DMS79 (cell line): ENCODE measurements at regions not wholly inside any gene's neighbourhood (a gene's known extent, or its start where the extent isn't known, plus 50 kb on each side); places are given as distances from the start of the nearest gene placed in this dataset.
"Not testable (repeated sequence)": the region's sequence is repeated elsewhere in the genome, so short reads cannot be mapped to it uniquely, and the experiment has no call there.

Experiments
- DNase-seq: peaks from one replicate; lab custom pipeline; 2025; lab: John Stamatoyannopoulos, UW

DNA sequence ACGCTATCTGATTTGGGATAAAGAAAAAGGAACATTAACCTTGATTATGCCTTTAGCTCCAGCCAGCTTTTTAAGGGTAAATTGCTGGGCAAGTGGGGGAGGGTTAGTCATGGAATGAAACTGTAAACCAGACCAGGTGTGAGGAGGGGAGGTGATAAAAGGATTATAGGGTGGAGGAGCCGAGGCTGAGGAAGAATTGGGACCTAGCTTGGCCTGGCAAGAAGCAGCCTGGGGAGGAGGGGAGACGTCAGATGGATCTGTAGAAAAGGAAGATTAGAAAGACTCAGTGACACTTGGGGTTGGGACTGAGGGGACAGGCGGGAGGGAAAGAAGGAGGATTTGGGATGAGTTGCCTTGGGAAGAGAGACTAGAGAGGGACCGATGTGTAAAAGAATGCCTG lies 590.8 kb upstream of the MDGA2 start:
- not testable (repeated sequence) for DNase-seq

- no peak for DNase-seq
Measured at GRCh38 chr14:48261436-48261835, 586.0 kb upstream of the MDGA2 start.

GRCh38 chr14:48260394-48261295 lies 585.2 kb upstream of the MDGA2 start:
- not testable (repeated sequence) for DNase-seq

DNA sequence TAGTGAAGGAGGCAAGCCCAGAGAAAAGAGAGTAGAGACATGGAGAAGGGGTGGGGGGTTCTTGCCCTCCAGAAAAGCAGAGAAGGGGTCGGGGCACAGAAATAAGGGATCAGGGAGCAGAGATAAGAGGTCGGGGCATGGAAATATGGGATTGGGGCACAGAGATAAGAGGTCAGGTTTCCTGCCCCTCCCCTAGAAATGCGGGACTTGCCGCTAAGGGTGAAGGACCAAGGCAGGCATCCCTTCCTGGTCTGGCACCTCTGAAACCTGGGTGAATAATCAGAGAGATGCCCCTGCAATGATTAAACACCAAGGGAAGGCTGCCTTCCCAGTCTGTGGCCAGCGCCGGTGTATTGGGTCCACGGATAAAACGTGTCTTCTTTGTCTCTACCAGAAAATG lies 584.5 kb upstream of the MDGA2 start:
- not testable (repeated sequence) for DNase-seq

DNA sequence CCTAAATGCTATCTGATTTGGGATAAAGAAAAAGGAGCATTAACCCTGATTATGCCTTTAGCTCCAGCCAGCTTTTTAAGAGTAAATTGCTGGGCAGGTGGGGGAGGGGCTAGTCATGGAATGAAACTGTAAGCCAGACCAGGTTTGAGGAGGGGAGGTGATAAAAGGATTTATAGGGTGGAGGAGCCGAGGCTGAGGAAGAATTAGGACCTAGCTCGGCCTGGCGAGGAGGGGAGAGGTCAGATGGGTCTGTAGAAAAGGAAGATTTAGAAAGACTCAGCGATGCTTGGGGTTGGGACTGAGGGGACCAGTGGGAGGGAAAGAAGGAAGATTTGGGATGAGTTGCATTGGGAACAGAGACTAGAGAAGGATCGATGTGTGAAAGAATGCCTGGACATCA lies 583.8 kb upstream of the MDGA2 start:
- DNase-seq = not testable (repeated sequence)

DNA sequence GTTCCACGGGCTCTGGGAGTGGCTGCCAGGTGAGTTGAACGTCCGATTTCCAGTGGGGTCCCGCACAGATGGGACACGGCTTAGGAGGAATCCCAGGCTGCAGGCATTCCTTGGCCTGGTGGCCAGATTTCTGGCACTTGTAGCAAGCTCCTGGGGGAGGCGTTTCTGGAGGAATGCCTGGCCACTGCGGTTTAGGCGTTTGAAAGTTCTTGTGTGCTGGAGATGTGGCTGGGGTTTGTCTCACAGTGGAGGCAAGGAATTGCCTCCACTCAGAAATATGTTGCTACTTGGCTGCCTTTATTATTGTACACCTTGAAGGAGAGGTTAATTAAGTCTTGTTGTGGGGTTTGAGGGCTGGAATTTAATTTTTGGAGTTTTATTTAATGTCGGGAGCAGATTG lies 583.3 kb upstream of the MDGA2 start:
- DNase-seq = not testable (repeated sequence)

DNA sequence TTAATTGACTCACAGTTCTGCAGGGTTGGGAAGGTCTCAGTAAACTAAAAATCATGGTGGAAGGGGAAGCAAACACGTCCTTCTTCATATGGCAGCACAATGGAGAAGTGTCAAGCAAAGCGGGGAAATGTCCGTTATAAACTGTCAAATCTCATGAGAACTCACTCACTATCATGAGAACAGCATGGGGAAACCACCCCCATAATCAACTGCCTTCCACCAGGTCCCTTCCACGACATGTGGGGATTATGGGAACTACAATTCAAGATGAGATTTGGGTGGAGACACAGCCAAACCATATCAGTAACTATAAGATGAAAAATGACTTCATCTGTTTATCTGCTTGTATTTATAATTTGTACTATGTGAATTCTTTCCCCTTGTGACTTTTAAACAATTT lies 577.6 kb upstream of the MDGA2 start:
- no peak for DNase-seq

DNA sequence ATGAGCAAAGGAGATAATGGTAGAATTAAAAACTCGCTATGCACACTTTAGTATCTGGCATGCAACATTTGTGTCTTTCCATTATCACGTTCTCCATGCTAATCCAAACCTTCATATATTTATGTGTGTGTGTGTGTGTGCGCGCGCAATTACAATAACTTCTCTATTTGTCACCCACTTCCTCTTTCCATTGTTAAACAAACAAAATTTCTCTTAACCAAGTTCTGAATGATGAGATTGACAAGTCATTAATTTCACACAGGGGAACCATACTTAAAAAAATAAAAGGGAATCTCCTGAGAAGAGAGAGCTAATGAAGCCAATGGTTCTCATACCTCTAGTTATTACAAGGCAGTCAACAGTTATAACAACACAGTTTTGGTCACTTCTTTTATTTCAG lies 575.9 kb upstream of the MDGA2 start:
- no peak for DNase-seq

DNA sequence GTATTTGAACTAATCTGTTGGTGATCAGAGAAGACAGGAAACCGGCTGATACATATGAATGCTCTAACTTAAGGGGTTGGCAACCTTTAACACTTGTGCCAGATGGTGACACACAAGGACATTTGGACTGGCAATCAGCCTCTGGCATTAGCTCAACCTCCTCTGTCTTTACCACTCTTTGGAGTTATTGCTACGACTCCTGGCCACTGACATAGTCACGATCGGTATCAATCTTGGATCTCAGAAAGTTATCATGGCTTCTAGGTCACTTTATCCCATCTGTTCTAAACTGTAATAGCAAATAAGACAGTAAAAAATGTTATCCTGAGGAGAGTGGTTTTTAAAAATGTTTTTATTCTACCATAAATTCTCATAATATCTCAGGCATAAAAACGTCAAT lies 575.2 kb upstream of the MDGA2 start:
- no peak for DNase-seq

- no peak for DNase-seq
Measured at GRCh38 chr14:48247977-48248376, 572.6 kb upstream of the MDGA2 start.

- DNase-seq = no peak
Measured at GRCh38 chr14:48243900-48244299, 568.5 kb upstream of the MDGA2 start.

GRCh38 chr14:48229091-48229490 lies 553.7 kb upstream of the MDGA2 start:
- DNase-seq = no peak

- DNase-seq = no peak
Measured at GRCh38 chr14:48193893-48194292, 518.5 kb upstream of the MDGA2 start.

DNA sequence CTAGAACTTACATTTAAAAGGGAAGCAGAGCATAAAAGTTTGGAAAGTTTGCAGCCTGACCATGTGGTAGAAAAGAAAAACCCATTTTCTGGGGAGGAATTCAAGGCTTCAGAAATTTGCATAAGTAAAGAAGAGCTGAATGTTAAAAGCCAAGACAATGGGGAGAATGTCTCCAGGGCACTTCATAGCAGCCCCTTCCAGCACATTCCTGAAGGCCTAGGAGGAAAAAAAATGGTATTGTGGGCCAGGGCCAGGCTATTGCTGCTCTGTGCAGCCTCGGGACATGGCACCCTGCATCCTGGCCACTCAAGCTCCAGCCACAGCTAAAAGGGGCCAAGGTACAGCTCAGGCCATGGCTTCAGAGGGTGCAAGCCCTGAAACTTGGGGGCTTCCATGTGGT lies 474.2 kb upstream of the MDGA2 start:
- DNase-seq = not testable (repeated sequence)

GRCh38 chr14:48140804-48141203 lies 465.4 kb upstream of the MDGA2 start:
- no peak for DNase-seq

GRCh38 chr14:48129472-48129871 lies 454.1 kb upstream of the MDGA2 start:
- DNase-seq = no peak

- no peak for DNase-seq
Measured at GRCh38 chr14:48127674-48128073, 452.3 kb upstream of the MDGA2 start.

DNA sequence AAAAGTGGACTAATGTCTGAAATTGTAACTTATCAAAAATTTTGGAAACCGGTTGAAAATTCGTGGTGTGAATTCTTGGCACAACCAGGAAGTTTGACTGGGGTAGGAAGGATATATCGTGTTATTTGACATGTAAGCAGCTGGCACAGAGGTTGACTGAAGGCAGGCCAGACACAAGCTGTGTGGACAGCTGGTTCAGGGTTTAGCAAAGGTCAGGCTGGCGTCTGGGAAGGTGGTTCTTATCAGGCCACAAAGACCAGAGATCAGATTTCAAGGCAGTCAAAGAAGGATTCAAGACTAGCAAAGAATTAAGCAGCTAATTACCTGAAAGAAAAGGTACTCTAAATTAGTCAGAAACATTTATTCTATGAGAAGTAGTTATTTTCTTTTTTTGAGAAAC lies 450.2 kb upstream of the MDGA2 start:
- DNase-seq = no peak

GRCh38 chr14:48113713-48114112 lies 438.3 kb upstream of the MDGA2 start:
- DNase-seq = no peak

DNA sequence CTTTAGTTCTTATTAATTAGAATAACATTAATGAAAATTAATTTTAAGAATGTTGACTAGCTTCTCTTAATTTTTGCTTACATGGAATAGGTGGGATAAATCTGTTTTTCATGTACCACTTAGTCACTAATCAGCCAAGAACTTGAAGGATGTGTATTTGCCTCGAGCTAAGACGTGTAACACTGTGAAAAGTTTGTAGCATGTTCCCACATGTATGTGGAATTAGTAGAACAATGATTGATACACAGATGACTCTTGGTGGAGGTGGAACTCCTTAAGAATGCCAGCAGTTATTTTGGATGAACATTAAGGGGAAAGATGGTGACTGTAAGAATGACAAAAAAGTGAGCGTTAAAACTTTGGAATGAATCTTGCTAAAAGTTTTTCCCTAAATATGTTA lies 435.7 kb upstream of the MDGA2 start:
- no peak for DNase-seq

GRCh38 chr14:48107646-48108045 lies 432.2 kb upstream of the MDGA2 start:
- no peak for DNase-seq

GRCh38 chr14:48096897-48097296 lies 421.5 kb upstream of the MDGA2 start:
- no peak for DNase-seq

GRCh38 chr14:48086516-48086915 lies 411.1 kb upstream of the MDGA2 start:
- no peak for DNase-seq

DNA sequence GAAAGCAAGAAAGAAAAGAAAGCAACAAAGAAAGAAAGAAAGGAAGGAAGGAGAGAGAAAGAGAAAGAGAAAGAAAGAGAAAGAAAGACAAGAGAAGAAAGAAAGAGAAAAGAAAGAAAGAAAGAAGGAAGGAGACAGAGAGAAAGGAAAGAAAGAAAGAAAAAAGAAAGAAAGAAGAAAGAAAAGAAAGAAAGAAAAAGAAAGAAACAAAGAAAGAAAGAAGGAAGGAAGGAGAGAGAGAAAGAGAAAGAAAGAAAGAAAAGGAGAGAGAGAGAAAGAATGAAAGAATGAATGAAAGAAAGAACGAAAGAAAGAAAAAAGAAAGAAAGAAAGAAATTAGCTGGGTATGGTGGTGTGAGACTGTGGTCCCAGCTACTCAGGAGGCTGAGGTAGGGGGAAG lies 400.1 kb upstream of the MDGA2 start:
- DNase-seq = no peak
